Naive thymus-derived CD8-positive, alpha-beta T cell (primary cell): ENCODE measurements at regions not wholly inside any gene's neighbourhood (a gene's known extent, or its start where the extent isn't known, plus 50 kb on each side); places are given as distances from the start of the nearest gene placed in this dataset.

Experiments
- ATAC-seq, 2 donors: fragments of 150-1000 bp; cut with Tn5 transposase in 1 of 2; sonication (Bioruptor Pico), chemical (Tn5 transposase) in 1 of 2; 1 replicate in 1 of 2; 2 replicates in 1 of 2; pipeline ENCODE4 v1.10.0; 2021; ENCODE audit warnings: mild to moderate bottlenecking in 2 of 2, moderate library complexity in 2 of 2
- POLR2A ChIA-PET: fragments of 350-600 bp; sonication (Branson Sonifier 250); formaldehyde crosslinking; loops from one replicate; lab custom pipeline; 2021; ENCODE audit warnings: antibody characterized with exemption; lab: Charles Lee
- DNase-seq, 10 donors: peaks; one replicate each; pipeline versions ENCODE4 v3.0.0 to v3.0.0-alpha.2; 2020 to 2022
- H3K27ac Mint-ChIP-seq, 10 donors: one replicate each; pipeline ENCODE4 v1.8.0; 2020 to 2022; ENCODE audit warnings: mild to moderate bottlenecking in 10 of 10, mixed read lengths in 10 of 10, moderate library complexity in 4 of 10, inconsistent platforms in 1 of 10
- H3K27me3 Mint-ChIP-seq, 5 donors: one replicate each; pipeline ENCODE4 v1.8.0; 2021 to 2022; ENCODE audit warnings: mixed read lengths in 5 of 5
- H3K36me3 Mint-ChIP-seq, 3 donors: one replicate each; pipeline ENCODE4 v1.8.0; 2020 to 2022; ENCODE audit warnings: mixed read lengths in 3 of 3, mild to moderate bottlenecking in 2 of 3, inconsistent platforms in 1 of 3
- H3K4me1 Mint-ChIP-seq, 4 donors: one replicate each; pipeline ENCODE4 v1.8.0; 2021 to 2022; ENCODE audit warnings: mixed read lengths in 4 of 4
- H3K4me3 Mint-ChIP-seq, 10 donors: one replicate each; pipeline ENCODE4 v1.8.0; 2020 to 2022; ENCODE audit warnings: mild to moderate bottlenecking in 10 of 10, mixed read lengths in 10 of 10, moderate library complexity in 6 of 10, inconsistent platforms in 1 of 10
- H3K9me3 Mint-ChIP-seq, 9 donors: one replicate each; pipeline ENCODE4 v1.8.0; 2020 to 2022; ENCODE audit warnings: mixed read lengths in 9 of 9, mild to moderate bottlenecking in 3 of 9, inconsistent platforms in 1 of 9, moderate library complexity in 1 of 9

DNA sequence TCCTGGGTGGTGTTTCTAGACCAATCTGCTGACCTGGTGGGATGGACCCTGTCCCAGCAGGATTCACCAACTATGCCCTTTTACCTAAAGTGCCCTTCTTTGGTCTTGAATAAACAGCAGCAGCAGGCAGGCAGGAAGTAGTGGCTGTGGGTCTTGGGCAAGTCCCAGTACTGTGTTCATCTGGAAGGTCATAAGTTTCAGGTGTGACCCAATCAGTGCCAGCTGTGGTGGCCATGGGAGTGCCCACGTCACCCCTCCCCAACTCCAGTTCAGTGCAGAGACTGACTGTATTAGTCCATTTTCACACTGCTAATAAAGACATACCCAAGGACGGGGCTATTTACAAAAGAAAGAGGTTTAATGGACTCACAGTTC, 148.3 kb upstream of the SRD5A2 start:
- Mint-ChIP-seq H3K4me3 (no peak overlapping the region), H3K36me3 (peaks cover 0 to 31% (median 6%) of the 10 kb centered on the region in 3 donors), H3K27ac (no peak overlapping the region), H3K27me3 (peaks cover 4 to 22% (median 9%) of the 10 kb centered on the region in 5 donors), H3K4me1 (no peaks in the 10 kb centered on the region), H3K9me3 (peaks cover 0 to 44% (median 17%) of the 10 kb centered on the region in 9 donors)
- no peak for ATAC-seq
- POLR2A ChIA-PET = no interaction called here
- no peak for DNase-seq

DNA sequence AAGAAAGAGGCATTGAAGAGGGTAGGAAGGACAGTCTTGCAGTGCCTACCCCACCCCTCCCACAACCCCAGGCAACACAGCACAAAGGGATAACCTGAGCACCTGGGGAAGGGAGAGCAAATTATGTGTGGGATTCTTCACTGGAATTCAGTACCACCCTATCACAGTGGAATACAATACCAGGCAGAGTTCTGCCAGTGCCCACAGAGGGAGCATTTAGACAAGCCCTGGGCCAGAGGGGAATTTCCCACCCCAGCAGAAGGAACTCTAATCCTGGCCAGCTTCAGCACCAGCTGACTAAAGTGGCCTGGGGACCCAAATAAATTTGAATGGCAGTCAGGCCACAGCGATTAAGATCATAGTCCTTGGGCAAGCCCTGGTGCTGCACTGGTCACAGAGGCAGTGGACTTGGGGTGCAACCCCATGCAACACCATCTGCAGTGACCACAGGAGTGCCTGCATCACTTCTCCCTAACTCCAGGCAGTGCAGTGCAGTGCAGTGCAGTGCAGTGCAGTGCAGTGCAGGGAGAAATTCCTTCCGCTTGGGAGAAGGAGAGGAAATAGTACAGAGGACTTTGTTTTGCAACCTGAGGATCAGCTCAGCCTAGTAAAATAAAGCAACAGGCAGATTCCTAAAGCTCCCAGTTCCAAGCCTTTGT, 147.8 kb upstream of the SRD5A2 start:
- no peak for ATAC-seq

DNA sequence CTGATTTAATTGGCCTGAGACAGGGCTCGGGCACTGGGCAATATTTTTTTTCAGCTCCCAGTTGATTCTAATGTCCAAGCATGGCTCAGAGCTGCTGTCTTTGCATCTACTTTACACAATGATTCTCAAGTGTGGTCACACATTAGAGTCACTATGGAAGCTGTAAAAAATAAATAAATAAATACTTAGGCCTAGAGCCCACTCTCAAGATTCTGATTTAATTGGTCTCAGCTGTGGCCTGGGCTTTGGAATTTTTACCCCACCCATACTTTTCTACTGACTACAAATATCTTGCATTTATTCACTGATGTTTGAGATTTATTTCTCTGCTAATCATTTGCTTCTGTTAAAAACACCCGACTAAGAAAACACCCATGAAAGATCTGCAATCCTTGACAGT, 145.7 kb upstream of the SRD5A2 start:
- no peak for DNase-seq
- no peak for ATAC-seq
- Mint-ChIP-seq H3K27me3 (peaks cover 4 to 22% (median 9%) of the 10 kb centered on the region in 5 donors), H3K4me3 (no peak overlapping the region), H3K9me3 (peaks cover 0 to 32% (median 9%) of the 10 kb centered on the region in 9 donors), H3K4me1 (no peaks in the 10 kb centered on the region), H3K36me3 (peaks cover 0 to 22% (median 0%) of the 10 kb centered on the region in 3 donors), H3K27ac (no peak overlapping the region)
- POLR2A ChIA-PET = no interaction called here

More for the DNA sequence above, 147.8 kb upstream of the SRD5A2 start:
- peaks cover 4 to 22% (median 9%) of the 10 kb centered on the region in 5 donors for H3K27me3 Mint-ChIP-seq
- no peak overlapping the region for H3K4me3 Mint-ChIP-seq
- H3K9me3 Mint-ChIP-seq = peaks cover 0 to 44% (median 17%) of the 10 kb centered on the region in 9 donors
- no peak overlapping the region for H3K27ac Mint-ChIP-seq
- H3K36me3 Mint-ChIP-seq = peaks cover 0 to 31% (median 6%) of the 10 kb centered on the region in 3 donors
- DNase-seq = no peak
- H3K4me1 Mint-ChIP-seq = no peaks in the 10 kb centered on the region
- POLR2A ChIA-PET = no interaction called here

DNA sequence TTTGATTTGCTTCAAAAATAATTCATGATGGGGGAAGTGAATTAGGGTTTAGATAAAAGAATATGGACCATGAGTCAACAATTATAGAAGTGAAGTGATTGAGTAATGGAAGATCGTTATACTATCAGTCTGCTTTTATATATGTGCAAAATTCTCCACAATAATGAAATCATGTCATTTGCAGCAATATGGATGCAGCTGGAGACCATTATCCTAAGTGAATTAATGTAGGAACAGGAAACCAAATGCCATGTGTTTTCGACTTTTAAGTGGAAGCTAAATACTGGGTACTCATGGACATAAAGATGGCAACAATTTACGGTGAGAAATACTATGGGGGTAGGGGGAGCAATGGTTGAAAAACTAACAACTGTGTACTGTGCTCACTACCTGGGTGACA, 144.7 kb upstream of the SRD5A2 start:
- Mint-ChIP-seq H3K36me3 (peaks cover 0 to 14% (median 0%) of the 10 kb centered on the region in 3 donors), H3K27me3 (peaks cover 3 to 22% (median 9%) of the 10 kb centered on the region in 5 donors), H3K4me3 (no peak overlapping the region), H3K4me1 (no peaks in the 10 kb centered on the region), H3K27ac (no peak overlapping the region), H3K9me3 (peaks cover 0 to 24% (median 11%) of the 10 kb centered on the region in 9 donors)
- DNase-seq = no peak
- ATAC-seq = no peak
- POLR2A ChIA-PET = no interaction called here

DNA sequence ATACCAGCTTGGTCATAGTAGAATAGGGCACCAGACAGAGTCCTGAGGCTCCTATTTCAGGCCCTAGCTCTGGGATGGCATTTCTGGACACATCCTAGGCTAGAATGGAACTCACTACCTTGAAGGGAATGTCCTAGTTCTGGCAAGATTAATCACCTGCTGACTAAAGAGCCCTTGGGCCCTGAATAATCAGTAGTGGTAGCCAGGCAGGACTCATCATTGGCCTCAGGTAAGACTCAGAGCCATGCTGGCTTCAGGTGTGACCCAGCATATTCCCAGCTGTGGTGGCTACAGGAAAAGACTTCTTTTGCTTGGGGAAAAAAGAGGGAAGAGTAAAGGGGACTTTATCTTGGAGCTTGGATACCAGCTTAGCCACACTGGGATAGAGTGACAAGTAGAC, 131.0 kb upstream of the SRD5A2 start:
- peaks cover 1 to 37% (median 11%) of the 10 kb centered on the region in 5 donors for H3K27me3 Mint-ChIP-seq
- no peaks in the 10 kb centered on the region for H3K4me1 Mint-ChIP-seq
- H3K4me3 Mint-ChIP-seq = no peak overlapping the region
- peaks cover 2 to 29% (median 10%) of the 10 kb centered on the region in 9 donors for H3K9me3 Mint-ChIP-seq
- POLR2A ChIA-PET = no interaction called here
- DNase-seq = no peak
- no peak for ATAC-seq
- H3K27ac Mint-ChIP-seq = no peak overlapping the region
- H3K36me3 Mint-ChIP-seq = peaks cover 0 to 12% (median 0%) of the 10 kb centered on the region in 3 donors

DNA sequence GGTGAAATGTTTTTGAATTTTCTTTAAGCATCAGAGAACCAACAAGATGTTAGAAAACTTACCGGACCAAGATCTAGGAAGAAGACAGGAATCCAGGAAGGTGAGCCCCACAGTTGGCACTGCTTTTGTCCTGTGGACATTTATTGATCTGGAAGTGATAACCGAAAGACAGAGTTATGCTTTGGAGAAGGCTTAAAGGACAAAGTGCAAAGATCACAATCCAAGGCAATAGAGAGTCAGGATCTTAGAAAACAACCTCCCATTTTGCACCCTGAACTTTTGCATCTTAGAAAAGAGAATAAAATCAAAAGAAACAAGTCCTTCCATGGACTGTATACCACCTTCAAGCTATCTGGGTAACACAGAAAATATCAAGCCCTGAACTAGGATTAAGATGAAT, 129.4 kb upstream of the SRD5A2 start:
- peaks cover 0 to 9% (median 0%) of the 10 kb centered on the region in 3 donors for H3K36me3 Mint-ChIP-seq
- DNase-seq = no peak
- peaks cover 1 to 42% (median 12%) of the 10 kb centered on the region in 5 donors for H3K27me3 Mint-ChIP-seq
- H3K9me3 Mint-ChIP-seq = peaks cover 2 to 29% (median 10%) of the 10 kb centered on the region in 9 donors
- H3K4me1 Mint-ChIP-seq = no peaks in the 10 kb centered on the region
- POLR2A ChIA-PET = no interaction called here
- no peak overlapping the region for H3K4me3 Mint-ChIP-seq
- ATAC-seq = no peak
- H3K27ac Mint-ChIP-seq = no peak overlapping the region

DNA sequence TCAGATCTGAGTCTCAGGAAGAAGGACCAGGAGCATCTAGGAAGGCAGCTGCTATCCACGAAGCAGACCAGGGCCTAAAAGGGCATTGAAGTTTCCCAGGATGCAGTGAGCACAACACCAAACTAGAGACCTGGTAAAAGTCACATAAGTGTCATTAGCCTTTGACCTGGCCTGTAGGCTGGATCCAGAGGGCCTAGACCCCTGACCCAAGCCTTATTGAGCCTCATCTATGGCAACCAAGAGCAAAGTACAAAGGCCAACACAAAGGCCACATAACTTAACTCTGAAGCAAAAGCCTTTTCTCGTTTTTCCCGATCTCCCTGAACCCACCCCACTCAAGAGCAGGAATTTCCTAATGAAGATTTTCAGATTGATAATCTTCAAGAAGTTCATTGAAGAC, 127.3 kb upstream of the SRD5A2 start:
- POLR2A ChIA-PET = no interaction called here
- ATAC-seq (no peak), DNase-seq (no peak)
- peaks cover 0 to 4% (median 3%) of the 10 kb centered on the region in 3 donors for H3K36me3 Mint-ChIP-seq
- no peak overlapping the region for H3K4me3 Mint-ChIP-seq
- peaks cover 0 to 33% (median 10%) of the 10 kb centered on the region in 5 donors for H3K27me3 Mint-ChIP-seq
- H3K27ac Mint-ChIP-seq = no peak overlapping the region
- H3K9me3 Mint-ChIP-seq = peaks cover 0 to 23% (median 6%) of the 10 kb centered on the region in 9 donors
- no peaks in the 10 kb centered on the region for H3K4me1 Mint-ChIP-seq

DNA sequence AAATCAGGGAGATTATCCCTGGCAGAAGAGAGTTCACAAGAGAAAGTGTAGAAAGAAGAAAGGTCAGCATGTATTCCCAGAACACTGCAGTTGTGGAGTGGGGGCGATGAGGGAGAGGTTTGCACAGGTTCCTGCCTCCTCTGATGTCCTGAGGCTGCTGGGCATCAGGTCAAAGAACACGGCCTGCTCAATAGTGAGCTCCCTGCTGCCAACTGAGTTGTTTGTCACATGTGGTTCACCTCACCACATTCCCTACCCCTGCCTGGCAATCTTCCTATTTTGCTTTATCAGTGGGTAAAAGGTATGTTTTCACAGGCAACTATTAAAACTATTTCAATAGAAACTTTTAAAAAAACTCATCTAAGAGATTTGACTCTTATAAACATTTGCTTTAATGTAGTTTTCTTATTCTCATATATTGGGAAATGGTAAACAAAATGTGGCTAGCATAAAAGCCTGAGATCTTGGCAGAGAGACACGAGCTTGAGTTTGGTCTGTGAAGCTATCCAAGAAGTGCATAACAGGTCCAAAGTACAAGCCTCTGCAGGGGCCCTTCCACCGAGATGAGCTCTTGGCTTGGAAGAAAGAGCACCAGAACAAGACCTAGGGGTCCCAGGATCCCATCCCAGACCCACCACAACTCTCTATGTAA, 123.9 kb upstream of the SRD5A2 start:
- POLR2A ChIA-PET = no interaction called here
- H3K27ac Mint-ChIP-seq = no peak overlapping the region
- peaks cover 0 to 25% (median 3%) of the 10 kb centered on the region in 3 donors for H3K36me3 Mint-ChIP-seq

DNA sequence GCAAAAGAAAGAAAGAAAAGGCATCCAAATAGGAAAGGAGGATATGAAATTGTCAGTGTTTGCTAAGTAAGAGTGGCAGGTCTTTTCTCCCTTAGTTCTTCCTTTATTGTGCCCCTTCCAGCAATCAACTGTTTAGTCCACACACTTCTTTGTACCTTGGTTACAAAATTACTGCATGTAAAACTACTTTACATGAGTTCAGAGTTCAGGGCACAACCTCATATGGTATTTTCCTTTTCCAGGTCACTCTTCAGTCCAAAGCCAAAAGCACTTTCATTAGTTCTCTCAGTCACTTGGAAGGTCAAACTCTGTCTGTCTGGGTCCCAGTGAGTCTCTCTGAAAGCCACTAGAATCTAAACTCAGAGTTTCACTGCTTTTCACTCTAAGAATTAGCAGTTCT, 122.5 kb upstream of the SRD5A2 start:
- Mint-ChIP-seq H3K4me1 (no peaks in the 10 kb centered on the region), H3K9me3 (peaks cover 19 to 51% (median 33%) of the 10 kb centered on the region in 9 donors), H3K36me3 (peaks cover 0 to 39% (median 9%) of the 10 kb centered on the region in 3 donors), H3K4me3 (no peak overlapping the region), H3K27me3 (peaks cover 4 to 22% (median 7%) of the 10 kb centered on the region in 5 donors), H3K27ac (no peak overlapping the region)
- ATAC-seq (no peak), DNase-seq (no peak)
- POLR2A ChIA-PET = no interaction called here

More for the DNA sequence above, 123.9 kb upstream of the SRD5A2 start:
- DNase-seq = no peak
- H3K9me3 Mint-ChIP-seq = peaks cover 11 to 40% (median 20%) of the 10 kb centered on the region in 9 donors
- H3K4me1 Mint-ChIP-seq = no peaks in the 10 kb centered on the region
- H3K4me3 Mint-ChIP-seq = no peak overlapping the region
- no peak for ATAC-seq
- H3K27me3 Mint-ChIP-seq = peaks cover 0 to 18% (median 7%) of the 10 kb centered on the region in 5 donors

DNA sequence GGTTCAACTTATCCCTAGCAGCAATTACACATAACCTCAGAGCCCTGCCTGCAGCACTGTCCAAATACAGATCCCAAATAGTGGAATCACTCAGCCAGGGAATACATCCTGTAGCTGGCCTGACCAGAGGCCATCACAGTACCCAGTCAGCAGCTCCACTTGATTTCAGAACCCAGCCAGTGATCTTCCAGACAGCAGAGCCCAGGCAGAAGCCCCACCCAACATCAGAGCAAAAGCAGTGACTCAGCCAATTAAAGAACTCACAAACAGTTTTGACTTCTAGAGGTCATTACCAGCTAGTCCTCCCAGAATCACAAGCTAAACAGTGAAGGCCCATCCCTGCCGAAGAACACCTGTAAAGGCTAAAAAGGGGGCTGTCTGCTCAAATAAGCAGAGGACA, 118.0 kb upstream of the SRD5A2 start:
- Mint-ChIP-seq H3K4me1 (no peaks in the 10 kb centered on the region), H3K9me3 (peaks cover 32 to 92% (median 68%) of the 10 kb centered on the region in 9 donors), H3K27ac (no peak overlapping the region), H3K4me3 (no peak overlapping the region), H3K27me3 (peaks cover 0 to 12% (median 4%) of the 10 kb centered on the region in 5 donors), H3K36me3 (peaks cover 2 to 73% (median 30%) of the 10 kb centered on the region in 3 donors)
- DNase-seq = no peak
- POLR2A ChIA-PET = no interaction called here
- ATAC-seq = no peak

DNA sequence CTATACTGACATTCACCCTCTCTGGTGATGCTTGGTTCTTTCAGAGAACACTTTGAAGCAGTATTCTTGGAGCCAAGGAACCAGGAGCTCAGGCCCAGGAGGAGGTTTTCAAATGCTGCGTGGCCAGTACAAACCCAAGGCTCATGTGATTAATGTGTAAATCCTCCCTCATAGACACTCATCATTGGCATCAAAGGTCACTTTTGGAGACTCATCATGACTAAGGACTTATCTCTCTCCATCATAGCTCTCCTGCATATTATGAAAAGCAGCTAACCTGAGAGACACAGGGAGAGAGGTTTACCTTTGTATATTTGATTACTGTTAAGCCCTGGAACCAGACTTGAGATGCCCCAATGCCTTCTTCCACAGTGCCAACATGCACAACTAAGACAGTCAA, 115.3 kb upstream of the SRD5A2 start:
- H3K27ac Mint-ChIP-seq = no peak overlapping the region
- peaks cover 25 to 95% (median 64%) of the 10 kb centered on the region in 9 donors for H3K9me3 Mint-ChIP-seq
- no peak overlapping the region for H3K4me3 Mint-ChIP-seq
- POLR2A ChIA-PET = no interaction called here
- ATAC-seq (no peak), DNase-seq (no peak)
- H3K4me1 Mint-ChIP-seq = no peaks in the 10 kb centered on the region
- H3K36me3 Mint-ChIP-seq = peaks cover 2 to 67% (median 40%) of the 10 kb centered on the region in 3 donors
- peaks cover 0 to 12% (median 4%) of the 10 kb centered on the region in 5 donors for H3K27me3 Mint-ChIP-seq

DNA sequence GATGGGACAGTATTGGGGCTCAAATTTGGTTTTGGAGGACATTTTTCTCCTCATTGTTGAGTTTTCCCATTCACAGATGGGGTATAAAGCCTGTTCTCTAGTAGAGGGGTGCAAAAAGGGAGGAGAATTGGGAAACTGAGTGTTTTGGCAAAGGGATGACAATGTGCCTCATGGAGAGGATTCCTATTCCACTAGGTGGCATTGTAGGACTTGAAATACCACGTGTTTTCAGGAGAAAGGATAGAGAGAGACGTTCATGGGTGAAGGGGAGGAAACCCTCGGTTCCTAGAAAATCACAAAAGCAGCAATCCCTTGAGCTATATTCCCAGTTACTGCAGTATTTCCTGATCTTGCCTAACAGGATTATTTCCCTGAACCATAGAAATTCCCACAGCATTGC, 113.7 kb upstream of the SRD5A2 start:
- ATAC-seq (no peak), DNase-seq (no peak)
- Mint-ChIP-seq H3K36me3 (peaks cover 2 to 57% (median 41%) of the 10 kb centered on the region in 3 donors), H3K9me3 (peaks cover 21 to 88% (median 51%) of the 10 kb centered on the region in 9 donors), H3K27ac (no peak overlapping the region), H3K27me3 (peaks cover 0 to 10% (median 1%) of the 10 kb centered on the region in 5 donors), H3K4me1 (no peaks in the 10 kb centered on the region), H3K4me3 (no peak overlapping the region)
- POLR2A ChIA-PET = no interaction called here

DNA sequence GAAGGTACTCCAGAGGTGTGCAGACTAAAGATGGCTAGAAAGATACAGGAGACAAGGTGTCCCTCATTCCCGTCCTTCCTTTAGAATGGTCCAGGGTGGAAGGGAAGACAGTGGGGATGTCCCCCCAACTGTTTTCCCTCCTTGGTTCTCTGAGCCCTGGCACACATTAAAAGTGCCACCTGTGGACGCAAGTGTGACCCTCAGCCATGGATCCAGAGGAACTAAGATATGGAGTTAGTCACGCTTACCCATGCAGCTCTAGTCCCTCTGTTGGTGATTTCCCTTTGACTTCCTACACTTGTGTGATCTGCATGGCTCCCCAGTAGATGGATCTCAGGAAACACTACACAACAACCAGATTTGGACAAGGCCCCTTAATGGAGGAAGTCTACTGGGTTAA, 113.1 kb upstream of the SRD5A2 start:
- peaks cover 18 to 88% (median 50%) of the 10 kb centered on the region in 9 donors for H3K9me3 Mint-ChIP-seq
- H3K27ac Mint-ChIP-seq = no peak overlapping the region
- no peak for ATAC-seq
- POLR2A ChIA-PET = no interaction called here
- no peak for DNase-seq
- peaks cover 0 to 7% (median 0%) of the 10 kb centered on the region in 5 donors for H3K27me3 Mint-ChIP-seq
- H3K4me3 Mint-ChIP-seq = no peak overlapping the region
- H3K4me1 Mint-ChIP-seq = no peaks in the 10 kb centered on the region
- peaks cover 2 to 51% (median 38%) of the 10 kb centered on the region in 3 donors for H3K36me3 Mint-ChIP-seq
